OCI-LY1 (cell line): ENCODE measurements at regions not wholly inside any gene's neighbourhood (a gene's known extent, or its start where the extent isn't known, plus 50 kb on each side); places are given as distances from the start of the nearest gene placed in this dataset.

Source experiments
- H2AFZ ChIP-seq: fragments of 200-600 bp; sonication (generic), shearing (Covaris generic); 2 replicates; pipeline ENCODE4 v1.6.0; 2014; ENCODE audit warnings: antibody characterized with exemption, mild to moderate bottlenecking, low read length
- H3F3A ChIP-seq: fragments of 200-600 bp; sonication (generic), shearing (Covaris generic); 2 replicates; pipeline ENCODE4 v1.6.0; 2014; ENCODE audit warnings: mild to moderate bottlenecking, antibody characterized with exemption, low read length, moderate library complexity; ENCODE audit not compliant: insufficient read depth
- H3K27ac ChIP-seq: fragments of 200-600 bp; sonication (generic); 2 replicates; pipeline ENCODE4 v1.5.1; 2014; ENCODE audit warnings: low read length, mixed run types, mild to moderate bottlenecking, low read depth; ENCODE audit not compliant: poor library complexity, severe bottlenecking
- H3K27me3 ChIP-seq: fragments of 200-600 bp; sonication (generic); 2 replicates; pipeline ENCODE4 v1.6.0; 2014; ENCODE audit warnings: antibody characterized with exemption, mild to moderate bottlenecking, low read length, moderate library complexity; ENCODE audit not compliant: insufficient read depth
- H3K36me3 ChIP-seq: fragments of 200-600 bp; sonication (generic); 2 replicates; pipeline ENCODE4 v1.6.1; 2014; ENCODE audit warnings: mild to moderate bottlenecking, antibody characterized with exemption, low read length, moderate library complexity, mixed read lengths; ENCODE audit not compliant: insufficient read depth
- H3K4me1 ChIP-seq: fragments of 200-600 bp; sonication (generic); 2 replicates; pipeline ENCODE4 v1.5.1; 2014; ENCODE audit warnings: mild to moderate bottlenecking, low read length, moderate library complexity; ENCODE audit not compliant: insufficient read depth, severe bottlenecking
- H3K4me2 ChIP-seq: fragments of 200-600 bp; sonication (generic), shearing (Covaris generic); 2 replicates; pipeline ENCODE4 v1.6.1; 2014; ENCODE audit warnings: low read length
- H3K4me3 ChIP-seq: fragments of 200-600 bp; sonication (generic); 2 replicates; pipeline ENCODE4 v1.5.1; 2014; ENCODE audit warnings: low read length, low read depth, mild to moderate bottlenecking, mixed read lengths; ENCODE audit not compliant: poor library complexity, severe bottlenecking
- H3K79me2 ChIP-seq: fragments of 200-600 bp; shearing (Covaris generic); 2 replicates; pipeline ENCODE4 v1.6.1; 2016; ENCODE audit warnings: mixed run types, low read length, mixed read lengths; ENCODE audit not compliant: insufficient read depth
- H3K9ac ChIP-seq: fragments of 200-600 bp; sonication (generic), shearing (Covaris generic); 2 replicates; pipeline ENCODE4 v1.6.1; 2014; ENCODE audit warnings: mild to moderate bottlenecking, low read length, mixed read lengths
- H3K9me2 ChIP-seq: fragments of 200-600 bp; sonication (generic), shearing (Covaris generic); 2 replicates; pipeline ENCODE4 v1.6.1; 2014; ENCODE audit warnings: low read depth, mild to moderate bottlenecking, low read length, mixed read lengths
- H3K9me3 ChIP-seq: fragments of 200-600 bp; shearing (Covaris generic); 2 replicates; pipeline ENCODE4 v1.6.1; 2014; ENCODE audit warnings: low read length, mixed read lengths
- H4K20me1 ChIP-seq: fragments of 200-600 bp; sonication (generic), shearing (Covaris generic); 2 replicates; pipeline ENCODE4 v1.6.0; 2016; ENCODE audit warnings: mild to moderate bottlenecking, low read length; ENCODE audit not compliant: insufficient read depth
- EZH2 ChIP-seq: fragments of 200-600 bp; sonication (generic), shearing (Covaris generic); IDR thresholded peaks from 2 replicates; pipeline ENCODE4 v1.8.0; 2017; ENCODE audit warnings: borderline replicate concordance, mixed run types, mild to moderate bottlenecking, antibody characterized with exemption, low read length, moderate library complexity, mixed read lengths
- TF ChIP-seq, protein P1 (sequence below): fragments of 200-600 bp; sonication (generic), shearing (Covaris generic); IDR thresholded peaks from 2 replicates; pipeline ENCODE4 v1.5.1; 2017; ENCODE audit warnings: mild to moderate bottlenecking, antibody characterized with exemption, low read length, moderate library complexity, mixed read lengths

DNA sequence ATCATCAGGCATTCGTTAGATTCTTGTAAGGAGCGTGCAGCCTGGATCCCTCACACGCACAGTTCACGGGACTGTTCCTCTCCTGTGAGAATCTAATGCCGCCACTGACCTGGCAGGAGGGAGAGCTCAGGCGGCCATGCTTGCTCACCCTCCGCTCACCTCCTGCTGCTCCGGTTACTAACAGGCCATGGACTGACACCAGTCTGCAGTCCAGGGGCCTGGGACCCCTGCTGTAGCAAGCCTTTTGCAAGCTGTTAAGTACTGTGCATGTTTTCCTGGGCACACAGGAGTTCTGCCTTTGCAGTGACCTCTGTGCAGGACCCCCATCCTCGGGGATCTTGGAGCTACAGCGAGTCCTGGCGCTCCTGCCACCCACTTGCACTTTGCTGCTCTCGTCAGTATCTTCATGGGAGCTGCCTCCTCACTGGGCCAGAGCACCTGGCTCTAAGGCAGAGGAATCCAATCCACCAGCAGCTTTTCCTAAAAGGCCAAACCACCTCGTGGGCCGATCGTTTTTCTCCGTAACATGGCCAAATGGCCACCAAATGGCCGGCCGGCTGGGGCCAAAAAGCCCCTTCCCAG, 230.6 kb downstream of the FOXL1 start:
- no peaks in the 10 kb centered on the region for H4K20me1 ChIP-seq
- H3K9me3 ChIP-seq, result no peaks in the 10 kb centered on the region
- H3K9ac ChIP-seq, result no peak overlapping the region
- H3K79me2 ChIP-seq, result no peaks in the 10 kb centered on the region
- H3K4me2 ChIP-seq, result no peak overlapping the region
- no peaks in the 10 kb centered on the region for H3K36me3 ChIP-seq
- H3K4me1 ChIP-seq, result no peaks in the 10 kb centered on the region
- H3F3A ChIP-seq, result no peaks in the 10 kb centered on the region
- no peak for TF ChIP-seq EZH2
- TF ChIP-seq, protein P1, sequence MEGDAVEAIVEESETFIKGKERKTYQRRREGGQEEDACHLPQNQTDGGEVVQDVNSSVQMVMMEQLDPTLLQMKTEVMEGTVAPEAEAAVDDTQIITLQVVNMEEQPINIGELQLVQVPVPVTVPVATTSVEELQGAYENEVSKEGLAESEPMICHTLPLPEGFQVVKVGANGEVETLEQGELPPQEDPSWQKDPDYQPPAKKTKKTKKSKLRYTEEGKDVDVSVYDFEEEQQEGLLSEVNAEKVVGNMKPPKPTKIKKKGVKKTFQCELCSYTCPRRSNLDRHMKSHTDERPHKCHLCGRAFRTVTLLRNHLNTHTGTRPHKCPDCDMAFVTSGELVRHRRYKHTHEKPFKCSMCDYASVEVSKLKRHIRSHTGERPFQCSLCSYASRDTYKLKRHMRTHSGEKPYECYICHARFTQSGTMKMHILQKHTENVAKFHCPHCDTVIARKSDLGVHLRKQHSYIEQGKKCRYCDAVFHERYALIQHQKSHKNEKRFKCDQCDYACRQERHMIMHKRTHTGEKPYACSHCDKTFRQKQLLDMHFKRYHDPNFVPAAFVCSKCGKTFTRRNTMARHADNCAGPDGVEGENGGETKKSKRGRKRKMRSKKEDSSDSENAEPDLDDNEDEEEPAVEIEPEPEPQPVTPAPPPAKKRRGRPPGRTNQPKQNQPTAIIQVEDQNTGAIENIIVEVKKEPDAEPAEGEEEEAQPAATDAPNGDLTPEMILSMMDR, result no peak
- no peaks in the 10 kb centered on the region for H3K9me2 ChIP-seq
- no peak overlapping the region for H2AFZ ChIP-seq
- no peak overlapping the region for H3K4me3 ChIP-seq
- H3K27ac ChIP-seq, result no peak overlapping the region
- H3K27me3 ChIP-seq, result no peaks in the 10 kb centered on the region

DNA sequence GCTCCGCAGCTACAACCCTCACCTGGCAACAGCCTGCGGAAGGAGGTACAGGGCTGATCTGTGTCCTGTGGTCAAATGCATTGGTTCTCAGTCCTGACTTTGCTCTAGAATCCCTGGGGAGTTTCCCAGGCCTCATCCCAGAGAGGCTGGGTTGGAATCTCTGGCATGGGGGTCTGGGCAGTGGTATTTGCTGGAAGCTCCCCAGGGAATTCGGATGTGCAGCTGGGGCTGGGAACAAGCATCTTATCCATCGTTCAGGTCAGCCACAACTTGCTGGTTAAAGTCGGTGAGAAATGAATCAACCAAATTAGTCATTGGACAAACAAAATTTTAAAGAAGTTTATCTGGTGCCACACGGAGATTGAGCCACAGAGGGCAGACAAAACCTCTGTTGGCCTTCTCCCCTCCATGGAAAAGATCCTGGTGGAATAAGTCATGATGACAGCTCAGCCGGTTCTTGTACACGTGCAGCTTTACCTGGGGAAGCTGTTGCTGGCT, 231.2 kb downstream of the FOXL1 start:
- Histone ChIP-seq H3K4me1 (no peaks in the 10 kb centered on the region), H2AFZ (no peak overlapping the region), H3K79me2 (no peaks in the 10 kb centered on the region), H3K4me3 (no peak overlapping the region), H3K36me3 (no peaks in the 10 kb centered on the region), H3K9ac (no peak overlapping the region), H3K9me3 (no peaks in the 10 kb centered on the region), H3K27me3 (no peaks in the 10 kb centered on the region), H3K4me2 (no peak overlapping the region), H3K9me2 (no peaks in the 10 kb centered on the region), H3F3A (no peaks in the 10 kb centered on the region), H4K20me1 (no peaks in the 10 kb centered on the region), H3K27ac (no peak overlapping the region)
- TF ChIP-seq, protein P1, result no peak
- no peak for TF ChIP-seq EZH2

DNA sequence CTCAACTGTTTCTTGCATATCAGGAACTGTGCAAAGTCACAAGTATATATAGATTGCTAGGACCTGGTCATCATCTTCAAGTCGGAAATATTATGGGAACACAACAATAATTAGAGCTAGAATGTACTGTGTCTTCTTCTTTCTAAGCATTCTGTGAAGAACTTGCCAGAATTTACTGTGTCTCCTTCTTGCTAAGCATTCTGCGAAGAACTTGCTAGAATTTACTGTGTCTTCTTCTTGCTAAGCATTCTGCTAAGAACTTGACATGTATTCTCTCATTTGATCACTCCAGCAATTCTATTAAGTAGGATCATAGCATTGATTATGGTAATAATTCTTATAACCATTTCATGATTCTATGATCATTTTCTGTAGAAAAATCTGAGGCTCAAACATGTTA, 231.7 kb downstream of the FOXL1 start:
- H3K9me2 ChIP-seq, result no peaks in the 10 kb centered on the region
- no peaks in the 10 kb centered on the region for H3K79me2 ChIP-seq
- no peaks in the 10 kb centered on the region for H3K27me3 ChIP-seq
- H3K27ac ChIP-seq, result no peak overlapping the region
- no peak overlapping the region for H3K4me2 ChIP-seq
- no peak overlapping the region for H3K9ac ChIP-seq
- H4K20me1 ChIP-seq, result no peaks in the 10 kb centered on the region
- H3F3A ChIP-seq, result no peaks in the 10 kb centered on the region
- H3K4me3 ChIP-seq, result no peak overlapping the region
- no peaks in the 10 kb centered on the region for H3K4me1 ChIP-seq
- TF ChIP-seq, protein P1, result no peak
- TF ChIP-seq EZH2, result no peak
- H3K9me3 ChIP-seq, result no peaks in the 10 kb centered on the region
- H3K36me3 ChIP-seq, result no peaks in the 10 kb centered on the region
- no peak overlapping the region for H2AFZ ChIP-seq
